ENCODE measurements at regions not wholly inside any gene's neighbourhood (a gene's known extent, or its start where the extent isn't known, plus 50 kb on each side); places are given as distances from the start of the nearest gene placed in this dataset.

- no peak for DNase-seq (ENCODE audit: low spot score)
- intact Hi-C loops (cut with DNase I), result no loop called here
Observed at GRCh38 chr3:127461286-127461910, 129.1 kb downstream of the TPRA1 start.

DNA sequence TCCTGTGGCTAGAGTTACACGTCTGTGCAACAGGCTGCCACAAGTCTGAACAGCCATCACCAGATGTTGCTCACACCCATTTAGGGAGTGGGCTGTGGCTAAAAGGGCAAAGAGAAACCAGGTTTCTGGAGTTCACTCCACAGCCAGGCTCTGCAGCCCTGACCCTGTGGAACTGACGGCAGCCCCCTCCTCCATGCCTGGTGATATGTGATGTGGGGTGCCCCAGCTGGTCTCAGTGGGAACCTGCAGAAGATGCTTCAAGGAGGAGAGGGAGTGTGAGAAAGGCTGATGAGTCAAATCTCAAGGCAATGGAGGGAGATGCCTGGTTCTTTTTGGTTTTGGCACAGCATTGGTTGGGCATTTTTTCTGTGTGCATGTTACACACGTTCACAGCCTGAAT lies 130.6 kb downstream of the TPRA1 start:
- intact Hi-C loops (cut with DNase I), result loop anchor here (5.0 kb wide), 2 partner anchors 87 to 938 kb away; partner anchors contain the start of gene CHST13
- DNase-seq (ENCODE audit: low spot score), result no peak

- intact Hi-C loops (cut with DNase I), result loop anchor here (5.0 kb wide), 2 partner anchors 88 to 937 kb away; partner anchors contain the start of gene CHST13
- DNase-seq (ENCODE audit: low spot score), result no peak
Observed at GRCh38 chr3:127458696-127459604, 131.6 kb downstream of the TPRA1 start.

- intact Hi-C loops (cut with DNase I), result loop anchor here (5.0 kb wide), 2 partner anchors 90 to 935 kb away; partner anchors contain the start of gene CHST13
- no peak for DNase-seq (ENCODE audit: low spot score)
Observed at GRCh38 chr3:127457546-127458145, 132.9 kb downstream of the TPRA1 start.

DNA sequence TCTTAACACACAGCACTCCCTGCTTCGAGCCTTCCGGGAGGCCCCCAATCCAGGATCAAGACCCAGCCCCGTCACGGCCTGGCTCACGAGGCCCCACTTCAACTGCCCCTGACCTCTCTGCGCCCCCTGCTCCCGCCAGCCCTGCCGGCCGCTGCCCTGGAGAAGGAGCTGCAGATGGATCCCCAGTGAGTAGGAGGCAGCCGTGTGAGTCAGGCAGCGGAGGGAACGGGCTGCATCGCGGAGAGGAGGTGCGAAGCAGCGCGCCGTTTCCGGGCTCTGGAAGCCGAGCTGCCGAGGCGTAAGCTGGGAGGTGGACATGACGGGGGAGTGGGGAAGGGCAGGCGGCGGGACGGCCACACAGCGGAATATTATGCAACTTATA lies 133.4 kb downstream of the TPRA1 start:
- no peak for DNase-seq (ENCODE audit: low spot score)
- intact Hi-C loops (cut with DNase I), result loop anchor here (5.0 kb wide), 2 partner anchors 90 to 935 kb away; partner anchors contain the start of gene CHST13

- intact Hi-C loops (cut with DNase I), result loop anchor here (5.0 kb wide), 2 partner anchors 91 to 934 kb away; partner anchors contain the start of gene CHST13
- DNase-seq (ENCODE audit: low spot score), result peak; percentile 73
Observed at GRCh38 chr3:127456471-127457093, 134.0 kb downstream of the TPRA1 start.

DNA sequence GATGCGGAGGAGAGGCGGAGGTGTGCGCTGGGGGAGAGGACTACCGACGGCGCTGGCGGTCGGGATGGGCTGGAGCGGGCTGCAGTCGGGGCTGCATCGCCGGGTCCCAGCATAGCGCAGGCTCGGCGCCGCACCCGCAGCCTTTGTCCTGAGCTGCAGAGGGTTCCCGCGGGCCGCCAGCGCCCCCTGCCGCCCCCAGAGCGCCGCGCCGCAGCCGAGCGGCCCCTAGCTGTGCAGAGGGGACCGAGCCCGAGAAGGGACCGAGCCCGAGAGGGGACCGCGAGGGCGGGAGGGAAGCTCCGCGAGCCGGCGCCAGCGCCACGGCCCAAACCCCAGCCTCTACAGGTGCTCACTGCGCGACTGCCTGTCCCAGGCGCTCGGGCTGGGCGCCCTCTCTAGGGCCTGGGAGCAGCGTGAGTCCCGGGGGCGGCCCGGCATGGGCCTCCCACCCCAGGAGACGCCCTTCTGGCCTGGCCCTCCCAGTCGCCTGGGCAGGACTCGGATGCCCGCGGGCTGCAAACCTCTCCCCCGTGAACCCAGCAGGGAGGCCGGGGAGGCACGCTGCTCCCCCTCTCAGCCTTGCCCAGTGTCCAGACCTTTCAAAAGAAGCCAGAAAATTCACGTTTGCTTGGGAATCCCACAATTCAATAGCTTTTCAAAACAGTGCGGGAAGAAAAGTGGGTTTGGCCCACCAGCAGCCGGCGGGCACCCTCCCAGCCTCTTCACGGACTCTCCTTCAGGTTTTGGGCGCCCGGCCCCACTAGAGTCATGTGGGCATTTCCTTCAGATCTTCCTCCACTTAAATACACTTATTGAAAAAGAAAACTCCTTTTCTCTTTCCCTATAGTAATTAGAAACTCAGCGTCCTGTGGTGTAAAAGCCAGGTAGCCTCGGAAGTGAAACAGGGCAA lies 134.7 kb downstream of the TPRA1 start:
- DNase-seq (ENCODE audit: low spot score), result peak; percentile 81
- intact Hi-C loops (cut with DNase I), result loop anchor here (1.0 to 5.0 kb wide), 5 partner anchors 92 to 933 kb away; partner anchors contain the start of gene CHST13

GRCh38 chr3:127454968-127455367 lies 135.6 kb downstream of the TPRA1 start:
- peak; percentile 36 for DNase-seq (ENCODE audit: low spot score)
- intact Hi-C loops (cut with DNase I), result loop anchor here (1.0 to 5.0 kb wide), 5 partner anchors 92 to 933 kb away; partner anchors contain the start of gene CHST13

DNA sequence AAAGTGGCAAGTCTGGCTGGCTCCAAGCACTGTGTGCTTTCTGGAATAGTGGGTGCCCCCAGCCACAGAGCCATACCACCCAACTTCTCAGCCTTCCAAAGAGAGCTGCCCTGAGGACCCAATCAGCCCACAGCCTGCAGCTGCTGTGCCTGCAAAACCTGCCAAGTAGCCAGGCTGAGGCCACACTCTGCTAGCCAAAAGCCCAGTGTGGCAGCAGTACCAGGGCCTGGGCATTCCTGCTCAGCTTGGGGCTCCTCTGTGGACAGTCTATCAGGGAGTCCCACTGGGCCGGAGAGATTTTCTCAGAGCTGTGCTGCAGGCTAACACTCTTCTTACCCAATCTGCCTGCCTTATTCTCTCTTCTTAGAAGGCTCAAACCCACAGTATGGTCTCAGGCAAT lies 136.5 kb downstream of the TPRA1 start:
- DNase-seq (ENCODE audit: low spot score), result peak; percentile 51

GRCh38 chr3:127452321-127452821 lies 138.2 kb downstream of the TPRA1 start:
- DNase-seq (ENCODE audit: low spot score), result peak; percentile 63
- intact Hi-C loops (cut with DNase I), result no loop called here

More for the DNA sequence above, 136.5 kb downstream of the TPRA1 start:
- intact Hi-C loops (cut with DNase I), result loop anchor here (2.0 kb wide), 2 partner anchors 701 to 775 kb away; no protein-coding TSS in a partner anchor

DNA sequence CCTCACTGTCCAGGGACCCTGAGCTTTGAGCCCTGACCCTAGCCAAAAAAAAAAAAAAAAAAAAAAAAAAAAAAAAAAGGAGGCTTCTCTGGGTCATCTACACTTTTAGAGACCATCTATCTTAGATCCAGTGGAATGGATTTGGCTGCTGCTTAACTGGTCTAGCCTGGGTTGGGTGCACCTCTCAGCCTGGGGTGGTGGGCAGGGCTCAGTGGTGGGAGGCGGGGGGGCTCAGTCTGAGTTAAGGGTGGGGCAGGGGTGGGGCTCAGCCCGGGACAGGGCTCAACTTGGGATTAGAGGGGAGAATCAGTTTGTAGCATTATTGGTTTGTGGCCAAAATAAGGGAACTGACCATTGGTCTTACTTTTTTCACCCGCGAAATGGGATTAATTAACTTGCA lies 139.2 kb downstream of the TPRA1 start:
- peak; percentile 70 for DNase-seq (ENCODE audit: low spot score)
- intact Hi-C loops (cut with DNase I), result no loop called here

- DNase-seq (ENCODE audit: low spot score), result peak; percentile 53
- intact Hi-C loops (cut with DNase I), result no loop called here
Observed at GRCh38 chr3:127450331-127450730, 140.2 kb downstream of the TPRA1 start.

- intact Hi-C loops (cut with DNase I), result no loop called here
- peak; percentile 9 for DNase-seq (ENCODE audit: low spot score)
Observed at GRCh38 chr3:127449486-127450212, 140.9 kb downstream of the TPRA1 start.

DNA sequence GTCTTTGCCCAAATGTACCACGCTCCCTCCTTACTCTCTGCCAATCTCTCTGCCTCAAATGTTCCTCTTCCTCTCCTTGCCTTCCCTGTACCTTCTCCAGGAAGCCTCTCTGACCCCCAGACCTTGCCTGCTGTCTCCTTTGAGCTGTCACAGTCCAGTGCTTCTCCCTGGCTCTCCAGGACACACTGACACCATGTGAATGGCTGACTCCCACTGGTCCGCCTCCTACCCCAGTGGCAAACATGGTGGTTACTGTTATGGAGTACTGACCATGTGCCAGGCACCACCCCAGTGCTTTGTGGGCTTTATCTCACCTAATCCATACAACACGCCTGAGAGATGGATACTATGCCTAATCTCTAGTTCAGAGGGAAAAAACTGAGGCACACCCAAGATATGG lies 141.9 kb downstream of the TPRA1 start:
- intact Hi-C loops (cut with DNase I), result no loop called here
- DNase-seq (ENCODE audit: low spot score), result peak; percentile 26

DNA sequence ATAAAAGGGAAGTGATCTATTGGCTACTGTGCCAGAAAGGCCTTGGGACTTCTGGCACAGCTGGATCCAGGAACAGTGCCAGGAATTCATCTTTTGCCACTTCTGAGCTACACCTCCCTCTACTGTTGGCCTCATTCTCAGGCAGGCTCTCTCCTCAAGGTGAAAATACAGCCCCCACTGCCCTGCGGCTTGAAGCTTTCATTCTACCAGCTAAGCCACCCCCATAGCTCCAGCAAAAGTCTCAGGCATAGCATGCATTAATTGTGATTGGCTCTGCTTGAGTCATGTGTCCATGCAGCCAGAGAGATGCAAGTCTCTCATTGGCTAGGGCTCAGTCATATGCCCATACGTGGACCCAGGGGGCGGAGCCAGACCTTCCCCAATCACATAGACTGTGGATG lies 142.4 kb downstream of the TPRA1 start:
- intact Hi-C loops (cut with DNase I), result no loop called here
- no peak for DNase-seq (ENCODE audit: low spot score)

GRCh38 chr3:127446756-127447155 lies 143.8 kb downstream of the TPRA1 start:
- peak; percentile 54 for DNase-seq (ENCODE audit: low spot score)
- intact Hi-C loops (cut with DNase I), result no loop called here

DNA sequence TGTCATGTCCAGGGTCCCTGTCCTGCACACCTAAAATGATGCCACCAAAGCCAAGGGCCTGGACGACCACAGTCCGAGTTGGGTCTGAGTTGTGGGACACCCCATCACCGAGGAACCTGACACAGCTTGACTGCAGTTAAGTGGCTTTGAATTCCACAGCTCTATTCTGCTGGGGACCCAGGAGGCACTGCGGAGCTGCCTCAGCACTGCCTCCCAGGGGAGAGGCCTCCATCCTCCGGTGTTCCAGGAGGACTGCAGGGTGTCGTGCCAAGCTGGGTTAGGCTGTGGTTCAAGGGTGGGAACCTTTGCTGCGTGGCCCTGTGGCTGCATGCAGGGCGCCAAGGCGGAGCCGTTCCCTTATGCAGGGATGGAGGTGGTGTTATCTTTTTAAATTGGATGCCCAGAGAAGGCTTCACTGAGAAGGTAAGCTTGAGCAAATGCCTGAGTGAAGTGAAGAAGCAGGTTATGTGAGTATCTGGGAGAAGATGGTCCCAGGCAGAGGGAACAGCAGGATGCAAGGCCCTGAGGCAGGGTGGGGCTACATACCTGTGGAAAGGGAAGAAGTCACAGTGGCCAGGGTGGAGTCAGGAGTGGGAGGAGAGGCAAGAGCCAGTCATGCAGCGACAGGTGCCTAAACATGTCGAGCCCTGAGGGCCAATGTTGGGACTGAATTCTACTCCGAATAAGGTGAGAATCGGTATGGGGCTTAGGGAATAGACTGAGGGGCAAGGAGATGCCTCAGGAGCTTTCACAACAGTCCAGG lies 144.8 kb downstream of the TPRA1 start:
- intact Hi-C loops (cut with DNase I), result no loop called here
- peak; percentile 71 for DNase-seq (ENCODE audit: low spot score)

Measured in cardiac septum (tissue), 1 donor.